GM18526 (cell line): ENCODE measurements at regions not wholly inside any gene's neighbourhood (a gene's known extent, or its start where the extent isn't known, plus 50 kb on each side); places are given as distances from the start of the nearest gene placed in this dataset.

Source experiments
- POLR2A ChIP-seq: IDR thresholded peaks from 3 replicates; pipeline ENCODE4 v1.6.1; 2011; ENCODE audit not compliant: insufficient read length; ENCODE audit errors: extremely low read depth

- TF ChIP-seq POLR2A = no peak
Measured at GRCh38 chr6:14259594-14260152, 142.1 kb downstream of the CD83 start.

DNA sequence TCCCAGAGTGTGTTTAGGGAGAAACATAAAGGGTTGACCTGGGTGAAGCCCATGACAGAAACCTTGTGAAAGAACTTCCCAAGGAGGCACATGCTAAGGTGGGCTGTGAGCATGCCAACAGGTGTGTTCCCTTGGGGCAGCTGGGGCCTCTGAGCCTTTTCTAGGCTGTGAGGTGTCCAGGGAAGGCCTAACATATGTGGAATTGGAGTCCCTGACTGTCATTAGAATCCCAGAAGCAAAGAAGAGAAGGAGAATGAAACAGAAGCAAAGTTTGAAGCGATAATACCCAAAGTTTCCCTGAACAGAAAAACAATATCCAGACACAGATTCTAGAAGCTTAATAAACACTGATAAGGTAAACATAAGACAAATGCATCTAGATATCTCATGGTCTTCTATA is 143.3 kb downstream of the CD83 start:
- TF ChIP-seq POLR2A = no peak

DNA sequence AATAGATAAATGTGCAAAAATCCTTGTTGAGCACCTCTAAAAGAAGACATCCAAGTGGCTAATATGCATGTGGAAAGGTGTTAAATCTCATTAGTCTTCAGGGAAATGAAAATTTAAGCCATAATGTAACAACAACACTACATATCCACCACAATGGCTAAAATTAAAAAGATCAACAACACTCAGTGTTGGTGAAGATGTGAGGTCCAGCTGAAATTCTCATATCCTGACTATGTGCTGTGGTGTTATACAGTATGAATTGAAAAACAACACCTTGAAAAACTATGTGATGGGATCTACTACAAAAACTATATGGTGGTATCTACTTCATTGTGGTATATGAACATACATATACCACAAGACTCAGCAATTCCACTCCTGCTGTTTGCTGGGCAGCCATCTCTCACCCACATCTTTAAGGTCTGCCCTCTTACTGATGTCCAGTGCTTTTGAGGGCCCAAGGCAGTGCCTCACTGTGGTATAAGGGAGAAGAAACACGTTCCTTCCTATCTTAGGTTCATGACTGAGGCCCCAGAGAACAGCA is 146.4 kb downstream of the CD83 start:
- no peak for TF ChIP-seq POLR2A

DNA sequence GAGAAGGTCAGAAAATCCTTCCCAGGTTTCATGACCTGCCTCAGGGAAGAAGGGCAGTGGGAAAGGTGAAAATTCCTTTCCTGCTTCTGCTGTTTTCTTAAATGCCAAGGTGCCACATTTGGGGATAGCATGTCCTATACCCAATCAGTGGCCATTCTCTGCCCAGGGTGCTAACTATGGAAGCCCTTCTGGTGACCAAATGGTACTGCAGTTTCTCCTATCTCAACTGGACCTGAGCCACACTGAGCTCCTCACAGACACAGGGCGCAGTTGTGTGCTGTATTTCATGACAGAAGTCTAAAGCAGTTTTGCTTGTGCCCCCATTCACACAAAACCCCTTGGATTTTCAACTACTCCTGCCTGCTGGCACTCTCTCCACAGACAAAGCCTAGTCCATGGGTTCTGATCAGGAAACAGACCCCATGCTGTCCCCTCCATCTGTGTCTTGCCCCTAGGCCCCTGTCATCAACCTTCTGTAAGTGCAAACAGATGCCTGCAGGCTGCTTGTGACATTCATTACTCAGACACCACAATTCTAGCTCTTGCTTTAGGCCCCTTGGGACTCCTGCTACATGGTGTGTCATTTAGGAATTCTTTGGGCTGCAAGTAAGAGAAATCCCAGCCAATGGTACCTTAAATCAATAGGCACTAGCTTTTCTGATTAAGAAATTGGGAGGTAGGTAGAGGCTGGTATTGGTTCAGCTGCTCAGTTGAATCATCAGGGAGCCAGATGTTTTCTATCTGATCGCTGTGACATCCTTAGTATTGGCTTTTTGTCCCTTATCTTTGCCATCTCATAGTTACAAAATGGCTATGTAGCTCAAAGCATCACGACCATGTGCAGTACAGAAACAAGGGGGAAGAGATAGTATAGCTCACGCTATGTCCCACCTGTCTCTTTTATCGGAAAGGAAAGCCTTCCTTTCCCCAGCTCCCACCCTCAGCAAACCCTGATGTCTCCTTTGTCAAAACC is 147.8 kb downstream of the CD83 start:
- TF ChIP-seq POLR2A = no peak

GRCh38 chr6:14266266-14266665 is 148.7 kb downstream of the CD83 start:
- TF ChIP-seq POLR2A = no peak

DNA sequence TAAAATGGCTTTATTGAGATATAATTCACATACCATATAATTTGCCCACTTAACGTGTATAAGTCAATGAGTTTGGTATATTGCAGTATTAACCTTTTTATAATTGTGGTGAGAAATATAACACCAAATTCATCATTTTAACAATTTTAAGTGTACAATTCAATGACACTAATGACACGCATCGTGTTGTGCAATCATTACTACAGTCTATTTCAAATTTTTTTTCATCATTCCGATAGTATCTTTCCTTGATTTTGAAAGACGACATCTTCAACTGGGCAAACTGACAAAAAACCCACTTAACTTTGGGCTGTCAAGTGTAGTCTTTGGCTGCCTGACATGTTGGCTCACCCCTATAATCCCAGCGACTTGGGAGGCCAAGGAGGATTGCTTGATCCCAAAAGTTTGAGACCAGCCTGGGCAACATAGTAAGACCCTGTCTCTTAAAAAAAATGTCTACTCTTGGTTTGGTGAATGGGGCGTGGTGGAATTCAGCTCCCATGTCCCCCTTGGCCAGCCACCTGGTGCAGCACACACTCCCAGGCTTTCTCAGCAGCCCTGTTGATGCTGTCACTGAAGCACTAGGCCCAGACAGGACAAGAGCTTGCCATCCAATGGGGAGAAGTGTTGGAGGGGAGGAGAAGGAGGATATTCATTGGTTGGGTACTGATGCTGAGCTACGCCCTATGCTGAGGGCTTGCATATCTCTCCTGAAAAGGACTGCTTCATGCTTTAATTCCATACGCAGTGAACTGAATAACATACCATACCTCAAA is 150.5 kb downstream of the CD83 start:
- TF ChIP-seq POLR2A = no peak

- TF ChIP-seq POLR2A = no peak
Measured at GRCh38 chr6:14269436-14269835, 151.9 kb downstream of the CD83 start.

- no peak for TF ChIP-seq POLR2A
Measured at GRCh38 chr6:14270142-14270893, 152.7 kb downstream of the CD83 start.

DNA sequence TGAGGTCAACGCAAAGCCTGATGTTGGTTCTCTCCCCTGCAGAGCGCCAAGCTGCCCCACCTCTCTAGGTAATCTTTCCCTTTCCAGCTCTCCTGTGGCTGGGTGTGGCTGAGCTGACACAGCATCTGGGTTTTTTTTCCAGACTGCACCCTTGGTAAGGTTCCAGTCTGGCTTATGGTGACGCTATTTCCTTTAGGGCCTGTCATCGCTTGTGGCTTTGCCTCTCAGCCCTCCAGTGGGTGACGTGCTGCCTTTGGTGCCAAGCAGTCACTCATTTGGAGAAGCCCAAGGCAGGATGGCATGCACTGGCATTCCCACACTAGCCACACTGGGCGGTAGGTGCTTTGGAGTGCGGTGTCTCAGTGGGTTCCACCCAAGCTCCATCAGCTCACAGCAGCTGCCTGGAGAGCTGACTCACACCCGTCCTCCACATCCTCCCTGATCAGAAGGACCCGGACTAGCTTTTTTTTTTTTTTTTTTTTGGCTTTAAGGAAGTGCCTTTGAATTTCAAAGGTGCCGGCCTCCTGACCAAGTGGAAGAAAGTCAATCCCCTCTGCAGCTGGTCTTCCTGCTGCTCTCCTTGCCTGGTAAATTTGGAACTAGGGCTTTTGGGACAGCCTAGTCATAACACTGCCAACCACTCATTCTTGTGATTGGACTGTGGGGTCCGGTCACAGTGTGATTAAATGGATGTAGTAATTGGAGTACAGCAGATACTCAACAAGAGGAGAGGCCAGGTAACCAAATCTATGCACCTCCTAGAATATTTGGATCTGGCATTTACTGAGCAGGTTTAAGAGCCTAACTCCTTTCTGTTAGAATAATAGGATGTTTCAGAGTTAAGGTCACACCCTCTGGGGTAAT is 153.6 kb downstream of the CD83 start:
- TF ChIP-seq POLR2A = no peak

- TF ChIP-seq POLR2A = no peak
Measured at GRCh38 chr6:14271789-14272736, 154.5 kb downstream of the CD83 start.

GRCh38 chr6:14272737-14273085 is 155.1 kb downstream of the CD83 start:
- TF ChIP-seq POLR2A = no peak

- no peak for TF ChIP-seq POLR2A
Measured at GRCh38 chr6:14273191-14273590, 155.6 kb downstream of the CD83 start.

GRCh38 chr6:14274016-14274415 is 156.4 kb downstream of the CD83 start:
- no peak for TF ChIP-seq POLR2A
